HG02852 (cell line): ENCODE measurements at regions not wholly inside any gene's neighbourhood (a gene's known extent, or its start where the extent isn't known, plus 50 kb on each side); places are given as distances from the start of the nearest gene placed in this dataset.
"Not testable (repeated sequence)": the region's sequence is repeated elsewhere in the genome, so short reads cannot be mapped to it uniquely, and the experiment has no call there.

Experiments
- ATAC-seq: cut with Tn5 transposase; IDR thresholded peaks from one replicate; pipeline ENCODE4 v1.9.1; 2021; ENCODE audit warnings: mild to moderate bottlenecking, moderate library complexity; ENCODE audit not compliant: unreplicated experiment

DNA sequence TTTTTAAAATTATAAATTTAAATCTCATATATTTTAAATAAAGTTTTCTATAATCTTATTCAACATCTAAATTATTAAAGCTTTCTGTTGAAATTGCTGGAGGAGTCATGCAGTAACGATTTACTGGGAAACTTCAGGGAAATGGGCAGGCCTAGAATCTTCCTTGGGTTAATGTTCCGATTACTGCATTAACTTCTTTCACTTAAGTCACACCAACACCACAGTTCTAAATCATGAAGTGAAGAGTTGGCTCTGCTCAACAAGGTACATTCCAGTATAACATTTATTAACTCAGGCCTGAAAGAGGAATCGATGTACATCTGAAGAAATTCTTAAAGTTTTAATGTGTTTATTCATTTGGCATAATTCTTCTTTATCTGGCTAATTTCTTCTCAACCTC, 244.3 kb downstream of the CCER1 start:
- no peak for ATAC-seq

DNA sequence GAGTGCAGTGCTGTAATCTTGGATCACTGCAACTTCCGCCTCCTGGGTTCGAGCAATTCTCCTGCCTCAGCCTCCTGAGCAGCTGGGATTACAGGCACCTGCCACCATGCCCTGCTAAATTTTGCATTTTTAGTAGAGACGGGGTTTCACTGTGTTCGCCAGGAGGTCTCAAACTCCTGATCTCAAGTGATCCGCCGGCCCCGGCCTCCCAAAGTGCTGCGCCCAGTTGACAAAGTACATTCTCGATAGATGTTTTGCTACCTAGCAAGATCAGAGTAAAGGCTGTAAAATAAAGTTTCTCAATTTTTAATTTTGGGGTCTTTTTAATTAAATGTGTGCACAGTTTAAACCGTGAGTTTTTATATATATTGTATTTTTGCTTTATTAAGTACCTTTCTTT, 248.9 kb downstream of the CCER1 start:
- ATAC-seq = no peak

DNA sequence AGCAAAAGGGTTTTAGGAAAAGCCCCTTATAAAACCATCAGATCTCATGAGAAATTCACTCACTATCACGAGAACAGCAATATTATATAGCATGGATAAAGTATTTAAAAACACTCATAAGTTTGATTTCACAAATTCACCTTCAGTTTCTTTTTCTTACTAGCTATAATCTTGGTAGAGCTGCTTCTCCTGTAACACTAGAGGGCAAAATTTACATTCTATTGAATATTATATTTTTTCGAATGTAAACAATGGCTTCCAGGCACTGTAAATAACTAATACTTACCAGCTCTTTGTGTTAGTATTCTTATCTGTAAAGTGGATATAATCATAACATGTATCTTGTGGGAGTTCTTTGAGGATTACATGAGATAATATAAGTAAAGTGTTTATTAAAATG, 259.6 kb downstream of the CCER1 start:
- no peak for ATAC-seq

DNA sequence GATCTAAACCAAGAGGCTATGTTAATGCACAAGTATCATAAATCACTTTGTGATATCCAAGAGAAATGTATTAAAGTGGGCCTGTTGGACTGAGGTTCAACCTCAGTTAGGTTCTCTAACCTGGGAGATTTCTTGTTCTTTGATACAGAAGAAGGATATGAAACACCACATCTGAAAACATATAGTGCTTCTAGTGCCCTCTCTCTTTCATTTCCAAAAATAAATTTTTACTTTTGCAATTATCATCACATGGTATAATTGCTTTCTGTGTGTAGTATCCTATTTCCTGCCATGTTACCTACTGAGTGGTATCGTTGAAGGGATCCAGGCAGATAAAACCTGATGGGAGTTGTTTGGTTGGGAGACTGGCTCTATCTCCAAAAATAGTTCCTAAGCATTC, 264.9 kb downstream of the CCER1 start:
- ATAC-seq = peak; percentile 59

DNA sequence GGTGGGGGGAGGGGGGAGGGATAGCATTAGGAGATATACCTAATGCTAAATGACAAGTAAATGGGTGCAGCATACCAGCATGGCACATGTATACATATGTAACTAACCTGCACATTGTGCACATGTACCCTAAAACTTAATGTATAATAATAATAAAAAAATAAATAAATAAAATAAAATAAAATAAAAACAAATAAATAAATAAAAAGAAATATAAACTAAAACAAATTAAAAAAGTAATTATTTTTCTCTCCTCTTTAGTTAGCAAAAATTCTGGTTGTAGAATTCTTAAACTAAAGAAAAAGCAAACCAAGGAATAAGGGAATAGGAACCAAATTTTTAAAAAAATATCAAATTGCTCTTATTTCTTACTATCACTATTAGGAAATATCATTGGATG, 267.3 kb downstream of the CCER1 start:
- ATAC-seq = not testable (repeated sequence)

DNA sequence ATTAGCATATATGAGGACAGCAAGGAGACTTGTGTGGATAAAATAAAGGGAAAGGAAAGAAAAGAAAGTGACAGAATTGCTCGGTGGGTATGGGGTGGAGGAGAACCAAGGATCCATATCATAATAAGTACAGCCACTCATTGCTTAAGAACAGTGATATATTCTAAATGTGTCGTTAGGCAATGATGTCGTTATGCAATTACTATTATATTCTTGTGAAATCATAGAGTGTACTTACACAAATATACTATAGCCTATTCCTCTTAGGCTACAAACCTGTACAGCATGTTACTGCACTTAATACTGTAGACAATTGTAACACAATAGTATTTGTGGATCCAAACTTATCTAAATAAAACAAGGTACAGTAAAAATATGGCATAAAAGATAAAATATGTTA, 271.1 kb downstream of the CCER1 start:
- ATAC-seq = no peak

DNA sequence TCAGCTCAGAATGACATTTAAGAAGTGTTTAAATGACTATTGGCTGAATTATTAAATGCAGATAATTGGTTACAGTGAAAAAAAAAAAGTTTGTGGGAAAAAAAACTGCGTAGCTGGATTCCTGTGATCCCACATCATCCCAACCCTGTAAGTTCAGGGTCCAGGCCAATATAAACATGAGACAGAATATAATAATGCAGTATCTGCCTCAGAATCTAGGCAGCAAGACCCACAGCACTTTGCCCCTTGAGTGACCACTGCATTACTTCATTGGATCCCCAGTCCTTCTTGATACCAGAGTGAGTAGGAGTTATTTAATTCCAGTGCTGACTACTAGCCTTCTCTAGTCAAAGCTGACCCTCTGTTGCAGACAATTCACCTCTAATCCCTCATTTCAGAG, 272.6 kb downstream of the CCER1 start:
- ATAC-seq = no peak

DNA sequence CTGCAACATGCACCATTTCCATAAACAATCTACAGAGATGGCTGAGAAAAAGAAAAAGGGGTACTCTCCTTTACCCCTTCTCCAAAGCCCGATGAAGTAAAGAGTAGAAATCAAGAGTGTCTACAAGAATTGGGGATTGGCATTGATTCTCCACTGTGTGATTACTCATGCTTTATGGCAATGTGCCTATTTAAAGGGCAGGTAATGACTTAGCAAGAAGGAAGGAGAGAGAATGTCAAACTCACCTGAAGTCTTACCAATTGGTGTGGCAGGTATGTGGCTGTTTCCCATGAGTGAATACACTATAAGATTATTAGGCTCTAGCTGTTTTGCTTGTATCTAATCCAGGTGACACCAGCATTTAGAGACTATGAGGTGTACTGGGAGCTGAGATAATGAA, 275.3 kb downstream of the CCER1 start:
- ATAC-seq = no peak

DNA sequence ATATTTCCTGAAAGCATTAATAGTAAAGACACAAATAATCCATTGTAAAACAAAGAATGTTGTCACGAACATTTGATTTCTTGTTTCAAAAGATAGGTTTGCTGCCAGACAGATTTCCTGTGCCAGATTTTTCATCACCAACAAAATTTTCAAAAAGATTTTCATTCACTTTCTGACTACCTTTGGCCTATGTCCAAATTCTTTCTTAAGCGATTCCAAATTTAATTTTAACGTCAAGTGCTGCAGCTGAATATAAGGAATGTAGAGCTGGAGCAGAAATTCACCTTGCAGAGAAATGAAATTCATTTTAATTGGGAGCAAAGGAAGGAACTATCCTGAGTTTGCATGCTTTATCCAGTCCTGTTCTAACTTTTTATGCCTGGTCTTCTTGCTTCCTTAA, 277.4 kb downstream of the CCER1 start:
- ATAC-seq = no peak

DNA sequence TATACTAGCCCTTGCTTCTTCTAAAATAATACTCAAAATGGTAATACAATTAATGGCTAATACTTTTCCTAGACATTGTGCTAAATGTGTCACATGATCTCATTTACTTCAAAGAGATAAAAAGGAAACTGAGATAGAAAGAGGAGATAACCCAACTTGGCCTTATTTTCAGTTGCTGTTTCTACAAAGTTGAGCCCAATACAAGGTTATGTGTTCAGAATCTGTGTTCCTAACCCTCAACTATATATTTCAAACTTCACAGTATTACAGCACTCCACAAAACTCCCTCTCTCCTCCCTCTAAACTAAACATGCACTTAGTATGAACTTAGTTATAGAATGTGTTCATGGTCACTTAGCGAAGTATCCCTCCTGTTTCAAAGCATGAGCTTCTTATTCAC, 277.9 kb downstream of the CCER1 start:
- ATAC-seq = no peak

DNA sequence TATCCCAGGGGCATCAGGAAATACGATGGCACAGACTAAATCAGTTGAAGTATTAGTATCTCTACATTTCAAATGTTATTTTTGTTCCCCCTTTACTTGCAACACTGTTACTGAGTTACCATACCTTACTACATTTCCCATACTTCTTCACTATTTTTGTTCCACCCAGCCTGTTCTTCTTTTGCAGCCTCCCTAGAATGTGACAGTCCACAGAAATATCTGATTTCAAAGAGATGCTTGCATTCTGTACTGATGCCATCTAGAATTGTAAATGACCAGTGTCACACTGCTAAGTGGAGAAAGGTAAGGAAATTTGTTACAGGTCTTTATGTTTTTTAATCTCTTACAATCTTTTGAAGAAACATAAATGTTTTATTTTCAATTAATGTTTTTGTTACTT, 279.9 kb downstream of the CCER1 start:
- no peak for ATAC-seq

DNA sequence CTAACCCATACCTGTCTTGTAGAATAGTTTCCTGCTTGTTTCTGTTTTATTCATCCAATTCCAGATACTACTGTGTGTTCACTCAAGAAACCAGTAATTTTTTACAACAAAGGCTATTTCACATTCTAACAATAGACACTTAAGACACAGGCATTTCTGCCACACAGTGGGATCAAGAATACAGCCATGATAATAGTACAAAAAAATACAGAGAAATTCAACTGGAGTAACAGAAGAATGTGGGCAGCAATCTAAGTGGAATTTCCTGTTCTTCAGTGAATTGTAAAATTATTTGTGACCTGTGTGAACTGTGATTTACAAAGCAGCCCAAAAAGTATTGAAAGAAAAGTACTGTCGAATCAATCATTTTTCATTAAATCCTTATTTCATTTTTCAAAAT, 282.9 kb downstream of the CCER1 start:
- ATAC-seq = no peak

DNA sequence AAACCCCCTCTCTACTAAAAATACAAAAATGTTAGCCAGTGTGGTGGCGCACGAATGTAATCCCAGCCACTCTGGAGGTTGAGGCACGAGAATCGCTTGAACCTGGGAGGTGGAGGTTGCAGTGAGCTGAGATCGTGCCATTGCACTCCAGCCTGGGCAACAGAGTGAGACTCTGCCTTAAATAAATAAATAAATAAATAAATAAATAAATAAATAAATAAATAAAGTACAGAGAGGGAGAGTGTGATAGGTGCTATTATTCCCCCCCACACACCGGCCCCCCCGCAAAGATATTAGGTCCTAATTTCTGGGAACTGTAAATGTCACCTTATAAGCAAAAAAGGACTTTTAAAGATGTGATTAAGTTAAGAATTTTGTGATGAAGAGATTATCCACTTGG, 291.0 kb downstream of the CCER1 start:
- ATAC-seq = not testable (repeated sequence)

DNA sequence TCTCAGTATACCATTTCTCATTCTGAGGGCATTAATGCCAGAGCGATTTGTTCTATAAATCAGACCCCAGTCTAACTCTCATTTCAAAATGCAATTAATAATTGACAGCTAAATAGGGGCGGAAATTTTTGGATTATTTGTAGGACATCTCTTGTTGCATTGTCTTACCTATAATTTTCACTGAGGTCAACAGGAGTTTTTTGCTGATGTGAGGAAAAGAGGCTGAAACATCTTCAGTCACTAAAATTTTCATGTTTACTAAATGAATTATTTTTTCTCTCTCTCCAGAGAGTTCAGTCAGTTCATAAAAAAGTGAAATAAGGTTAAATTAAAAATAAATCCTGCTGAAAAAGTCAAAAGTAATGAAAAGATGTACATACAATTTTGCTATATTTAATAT, 295.9 kb downstream of the CCER1 start:
- ATAC-seq = no peak

DNA sequence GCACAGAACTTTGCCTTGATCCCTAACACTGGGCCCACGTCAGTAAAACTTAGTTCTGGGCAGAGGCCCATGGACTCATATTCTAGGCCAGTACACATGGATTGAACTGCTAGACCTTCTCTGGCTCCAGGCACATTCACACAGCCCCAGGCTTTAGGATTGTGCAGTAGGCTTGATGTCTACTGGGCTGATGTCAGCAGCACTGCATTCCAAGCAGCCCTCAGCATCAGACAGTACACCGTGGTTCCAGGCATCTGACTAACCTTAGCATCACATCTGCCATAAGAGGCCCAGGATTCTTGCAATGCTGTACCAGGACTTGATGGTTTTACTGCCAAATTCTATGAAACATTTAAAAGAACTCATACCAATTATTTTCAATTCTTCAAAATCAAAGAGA, 301.9 kb downstream of the CCER1 start:
- ATAC-seq = no peak

DNA sequence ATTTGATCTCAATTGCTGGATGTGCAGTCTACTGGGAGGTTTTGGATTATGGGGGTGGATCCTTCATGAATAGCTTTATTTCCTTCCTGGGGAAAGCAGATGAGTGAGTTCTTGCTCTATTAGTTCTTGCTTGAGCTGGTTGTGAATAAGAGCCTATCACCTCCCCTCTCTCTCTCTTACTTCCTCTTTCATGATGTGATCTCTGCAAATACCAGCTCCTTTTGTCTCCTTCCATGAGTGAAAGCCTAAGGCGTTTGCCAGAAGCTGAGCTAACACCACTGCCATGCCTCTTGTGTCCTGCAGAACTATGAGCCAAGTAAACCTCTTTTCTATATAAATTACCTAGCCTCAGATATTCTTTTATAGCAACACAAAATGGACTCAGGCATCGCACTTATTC, 302.7 kb downstream of the CCER1 start:
- no peak for ATAC-seq

DNA sequence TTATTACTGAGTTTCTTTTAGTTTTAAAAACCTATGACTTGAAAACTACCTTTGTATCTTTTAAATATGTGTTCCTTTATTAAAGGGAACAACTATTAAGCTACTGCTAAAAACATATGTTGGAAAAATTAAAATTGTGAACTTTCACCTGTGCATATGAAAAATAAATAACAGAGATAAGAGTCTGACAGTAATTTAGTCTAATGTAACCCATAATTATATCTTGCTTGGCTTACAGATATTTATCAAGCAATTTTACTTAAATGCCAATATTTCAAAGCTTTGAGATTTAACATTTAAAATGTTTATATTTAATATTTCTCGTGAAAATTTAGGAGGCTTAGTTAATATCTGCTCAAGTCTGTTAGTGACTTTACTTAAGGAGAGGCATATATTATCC, 309.8 kb downstream of the CCER1 start:
- ATAC-seq = no peak

DNA sequence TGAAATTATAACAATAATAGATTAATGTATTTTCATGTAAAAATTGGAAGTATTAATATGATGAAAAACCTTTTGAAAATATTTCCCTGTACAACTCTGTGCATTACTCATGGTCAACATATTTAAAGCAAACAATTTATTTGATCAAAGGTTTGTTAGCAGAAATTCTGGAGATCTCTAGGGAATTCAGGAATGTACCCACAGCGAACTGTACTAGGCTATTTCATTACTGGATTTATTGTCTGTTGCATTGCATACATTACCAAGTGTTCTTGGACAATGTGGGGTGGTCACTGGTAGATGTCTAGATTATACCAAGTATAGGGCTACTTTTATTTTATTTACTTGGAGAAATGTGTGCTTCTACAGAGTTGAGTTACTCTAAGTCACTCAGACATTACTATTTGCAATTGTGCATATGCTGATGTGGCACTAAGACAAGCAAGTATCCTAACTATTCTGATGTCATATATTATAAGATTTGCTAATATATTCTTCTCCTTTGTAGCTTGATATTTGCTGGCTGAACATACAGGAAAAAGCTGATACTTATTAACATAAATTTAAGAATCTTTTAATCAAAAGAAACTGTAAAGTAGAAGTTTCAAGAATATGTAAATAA, 323.3 kb downstream of the CCER1 start:
- no peak for ATAC-seq

DNA sequence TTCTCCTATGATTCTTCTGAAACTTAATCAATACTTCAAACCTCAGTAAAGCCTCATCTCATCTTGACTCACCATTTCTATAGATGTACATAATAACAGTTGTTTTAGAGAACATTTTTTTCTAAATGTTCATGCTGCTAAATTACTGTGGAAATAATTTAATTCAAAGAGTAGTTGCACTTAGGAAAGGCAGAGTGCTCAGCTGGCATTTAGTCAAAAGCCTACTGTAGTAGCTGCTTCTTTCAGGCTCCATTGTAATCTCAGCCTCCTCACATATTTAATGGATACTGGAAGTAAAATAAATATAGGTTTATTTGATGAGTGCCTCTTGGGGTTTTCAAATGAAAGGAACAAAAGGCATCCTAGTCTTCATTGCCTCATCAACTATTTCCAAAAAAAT, 325.0 kb downstream of the CCER1 start:
- ATAC-seq = no peak

DNA sequence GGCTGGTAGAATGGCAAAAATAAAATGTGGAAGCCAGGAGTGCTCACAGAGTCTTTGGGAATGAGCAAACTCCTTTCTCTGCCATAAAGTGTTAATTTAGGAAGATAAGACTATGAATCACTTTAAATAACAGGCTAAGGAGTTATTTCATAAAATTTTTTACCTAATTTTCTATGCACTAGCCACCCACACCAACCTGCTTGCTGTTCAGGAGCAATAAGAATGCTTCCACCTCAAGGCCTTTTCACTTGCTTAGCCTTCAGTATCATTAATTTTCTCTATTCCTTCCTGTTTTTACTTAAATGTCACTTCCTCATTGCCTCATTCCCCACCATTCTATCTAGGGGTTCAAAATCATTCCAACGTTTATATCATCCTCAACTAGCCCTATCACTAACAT, 326.8 kb downstream of the CCER1 start:
- ATAC-seq = no peak

DNA sequence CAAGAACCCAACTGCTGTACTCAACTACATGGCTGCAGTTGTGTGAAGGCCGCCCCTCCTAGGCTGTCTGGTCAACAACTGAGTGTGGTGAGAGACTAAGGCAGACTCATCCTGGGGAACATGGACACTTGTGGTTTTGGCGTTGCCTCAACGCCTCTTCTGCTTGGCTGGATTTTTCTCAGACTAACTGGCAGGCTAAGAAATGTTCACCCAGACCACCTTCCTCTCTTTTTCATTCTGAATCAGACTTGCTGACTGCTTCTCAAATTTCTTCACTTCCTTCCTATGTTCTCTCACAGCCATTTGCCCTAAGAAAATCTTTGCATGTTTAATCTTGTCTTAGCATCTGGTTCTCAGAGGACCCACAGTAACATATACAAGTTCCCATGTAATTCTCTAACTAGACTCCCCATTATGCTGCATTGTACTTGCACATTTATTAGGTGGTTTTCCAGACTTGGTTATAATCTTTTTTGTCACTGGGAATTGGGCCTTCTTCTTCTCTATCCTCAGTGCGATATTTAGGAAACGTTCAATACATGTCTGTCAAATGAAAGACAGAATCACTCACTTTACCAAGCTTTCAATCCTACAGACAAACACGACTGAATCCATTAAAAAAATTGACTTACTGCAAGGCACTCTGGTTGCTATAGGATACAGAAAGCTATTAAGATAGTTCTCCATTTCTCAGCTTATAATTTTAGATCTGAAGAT, 327.6 kb downstream of the CCER1 start:
- peak; percentile 56 for ATAC-seq

DNA sequence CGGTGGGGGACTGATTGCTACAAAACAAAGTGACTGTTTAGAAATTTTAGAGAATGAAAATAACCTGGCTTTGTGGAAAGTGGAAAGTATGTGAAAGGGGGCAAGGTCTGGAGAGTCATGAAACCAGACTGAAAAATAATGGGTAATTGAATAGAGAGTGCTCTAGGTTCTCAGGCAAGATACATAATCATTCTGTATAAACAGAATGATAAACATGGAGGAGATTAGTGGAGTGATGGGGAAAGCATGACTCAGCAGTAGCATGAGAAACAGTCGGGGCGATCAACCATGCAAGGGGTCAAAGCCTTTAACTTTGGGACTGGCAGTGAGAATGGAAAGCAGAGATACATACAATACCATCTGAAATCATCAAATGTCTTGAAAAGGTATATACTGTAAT, 332.5 kb downstream of the CCER1 start:
- no peak for ATAC-seq

DNA sequence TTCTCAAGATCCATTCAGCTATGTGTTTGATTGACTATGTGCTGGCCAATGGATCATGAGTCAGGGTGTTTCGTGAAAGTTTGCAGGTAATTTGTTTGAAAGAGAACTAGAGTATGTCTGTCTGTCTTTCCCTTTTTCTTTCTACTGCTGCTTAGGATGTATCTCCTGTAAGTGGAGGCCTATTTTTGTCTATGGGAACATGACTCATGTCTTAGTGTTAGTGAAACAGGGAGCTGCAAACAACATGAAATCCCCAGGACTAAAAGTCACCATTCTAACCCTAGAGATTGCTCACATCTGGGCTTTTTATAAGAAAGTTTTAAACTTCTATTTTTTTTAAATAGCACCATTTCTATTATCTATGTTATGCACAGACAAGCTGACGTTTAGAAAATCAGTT, 333.0 kb downstream of the CCER1 start:
- ATAC-seq = no peak
